GM12878 (cell line): ENCODE measurements at regions not wholly inside any gene's neighbourhood (a gene's known extent, or its start where the extent isn't known, plus 50 kb on each side); places are given as distances from the start of the nearest gene placed in this dataset.

ENCODE experiments used
- ATAC-seq: fragments of 200-7000 bp; cut with Tn5 transposase; 3 replicates; pipeline ENCODE4 v1.9.1; 2020; ENCODE audit warnings: mild to moderate bottlenecking, moderate library complexity
- BruUV-seq: library from RNA; stranded (reverse); fragments of 400-500 nt; replicated peaks from 2 replicates; lab custom pipeline; 2021; lab: Mats Ljungman, UMichigan
- CTCF ChIA-PET: fragments of 300-600 bp; sonication (Branson Sonifier 250); formaldehyde crosslinking; extraction: SDS; loops from one replicate; lab custom pipeline; 2021; ENCODE audit warnings: inconsistent platforms; lab: Yijun Ruan, JAX
- POLR2A ChIA-PET: fragments of 350-600 bp; formaldehyde crosslinking; extraction: SDS; loops from one replicate; lab custom pipeline; 2021; ENCODE audit warnings: inconsistent platforms; lab: Charles Lee
- RAD21 ChIA-PET: fragments of 300-600 bp; sonication (Branson Sonifier 250); formaldehyde crosslinking; loops from one replicate; lab custom pipeline; 2023; ENCODE audit warnings: antibody characterized with exemption; ENCODE audit not compliant: unreplicated experiment; lab: Charles Lee
- SMC1A ChIA-PET: fragments of 300-600 bp; sonication (Branson Sonifier 250); formaldehyde crosslinking; loops from one replicate; lab custom pipeline; 2023; ENCODE audit not compliant: unreplicated experiment, uncharacterized antibody; lab: Charles Lee
- DNase-seq: peaks from one replicate; pipeline ENCODE4 v3.0.0-alpha.2; 2011; ENCODE audit warnings: low read depth, low spot score
- FAIRE-seq: peaks from 3 replicates; lab custom pipeline; 2011; peaks lifted over from hg19 to GRCh38; lab: Jason Lieb, UNC
- H2AFZ ChIP-seq: 2 replicates; pipeline ENCODE4 v1.6.0; 2011; ENCODE audit warnings: low read depth, low read length, control low read depth; ENCODE audit not compliant: control insufficient read depth
- H3K27ac ChIP-seq: 2 replicates; pipeline ENCODE4 v1.5.1; 2011; ENCODE audit warnings: control low read depth; ENCODE audit not compliant: control insufficient read depth, insufficient read depth
- H3K27me3 ChIP-seq, 2 experiments: replicated peaks in 1 of 2; 2 replicates each; pipeline versions ENCODE4 v1.6.0 to v1.6.1; 2011; ENCODE audit warnings: low read length in 1 of 2; ENCODE audit not compliant: control insufficient read depth in 2 of 2, insufficient read depth in 2 of 2
- H3K36me3 ChIP-seq, 2 experiments: 2 replicates each; pipeline ENCODE4 v1.5.1; 2011; ENCODE audit warnings: low read length in 1 of 2; ENCODE audit not compliant: control insufficient read depth in 2 of 2, insufficient read depth in 2 of 2
- H3K4me1 ChIP-seq: 2 replicates; pipeline ENCODE4 v1.6.1; 2011; ENCODE audit warnings: mild to moderate bottlenecking, low read length, moderate library complexity, mixed read lengths; ENCODE audit not compliant: control insufficient read depth, insufficient read depth
- H3K4me2 ChIP-seq: 2 replicates; pipeline ENCODE4 v1.6.0; 2011; ENCODE audit warnings: control low read depth; ENCODE audit not compliant: control insufficient read depth, insufficient read depth
- H3K4me3 ChIP-seq: fragments of 200-600 bp; sonication (generic); 2 replicates; pipeline ENCODE4 v1.5.1; 2016
- H3K79me2 ChIP-seq: 2 replicates; pipeline ENCODE4 v1.6.0; 2011; ENCODE audit warnings: low read length; ENCODE audit not compliant: control insufficient read depth, insufficient read depth
- H3K9ac ChIP-seq: 2 replicates; pipeline ENCODE4 v1.8.0; 2011; ENCODE audit warnings: low read length, control low read depth, mixed read lengths; ENCODE audit not compliant: control insufficient read depth, insufficient read depth
- H3K9me3 ChIP-seq: replicated peaks from 3 replicates; pipeline ENCODE4 v1.5.1; 2011; ENCODE audit warnings: mild to moderate bottlenecking, low read length; ENCODE audit not compliant: control insufficient read depth, insufficient read depth
- H4K20me1 ChIP-seq: 2 replicates; pipeline ENCODE4 v1.6.0; 2011; ENCODE audit not compliant: control insufficient read depth, insufficient read depth
- ATF3 ChIP-seq: IDR thresholded peaks from 2 replicates; pipeline ENCODE4 v1.6.1; 2011; ENCODE audit warnings: low read depth, mild to moderate bottlenecking, low read length, moderate library complexity, borderline replicate concordance; ENCODE audit errors: extremely low read depth
- BCLAF1 ChIP-seq: fragments of 450-650 bp; IDR thresholded peaks from 2 replicates; pipeline ENCODE4 v1.6.1; 2017; ENCODE audit warnings: antibody characterized with exemption, mild to moderate bottlenecking, moderate library complexity
- BHLHE40 ChIP-seq, 2 experiments: fragments of 450-650 bp in 1 of 2; IDR thresholded peaks; 2 replicates each; pipeline ENCODE4 v1.6.1; 2011 to 2017; ENCODE audit warnings: low read depth in 2 of 2, borderline replicate concordance in 1 of 2, improper control_type of control experiment in 1 of 2, low read length in 1 of 2, mild to moderate bottlenecking in 1 of 2
- BRCA1 ChIP-seq: IDR thresholded peaks from 2 replicates; pipeline ENCODE4 v1.6.1; 2011; ENCODE audit warnings: low read depth, low read length, improper control_type of control experiment
- CHD2 ChIP-seq: IDR thresholded peaks from 2 replicates; pipeline ENCODE4 v1.6.1; 2011; ENCODE audit warnings: low read depth, low read length, improper control_type of control experiment, borderline replicate concordance
- CREM ChIP-seq: IDR thresholded peaks from 2 replicates; pipeline ENCODE4 v1.6.1; 2014; ENCODE audit warnings: antibody characterized with exemption, low read depth
- FOXM1 ChIP-seq: IDR thresholded peaks from 2 replicates; pipeline ENCODE4 v1.6.1; 2012; ENCODE audit warnings: low read depth, mild to moderate bottlenecking, inconsistent platforms, low read length, moderate library complexity
- KAT2A ChIP-seq: conservative IDR thresholded peaks from 2 replicates; pipeline ENCODE4 v1.6.1; 2011; ENCODE audit warnings: low read depth, low read length; ENCODE audit not compliant: control insufficient read depth
- PBX3 ChIP-seq: IDR thresholded peaks from 2 replicates; pipeline ENCODE4 v1.6.1; 2011; ENCODE audit warnings: mild to moderate bottlenecking, low read depth, low read length, moderate library complexity; ENCODE audit not compliant: insufficient replicate concordance
- POLR2A ChIP-seq: IDR thresholded peaks from 2 replicates; pipeline ENCODE4 v1.6.1; 2011; ENCODE audit warnings: low read depth, mild to moderate bottlenecking, low read length
- PRDM15 ChIP-seq: fragments of 450-650 bp; formaldehyde crosslinking; IDR thresholded peaks from 2 replicates; pipeline ENCODE4 v1.4.0; 2020; ENCODE audit warnings: mild to moderate bottlenecking, moderate library complexity
- RCOR1 ChIP-seq: conservative IDR thresholded peaks from 2 replicates; pipeline ENCODE4 v1.6.1; 2012; ENCODE audit warnings: low read depth, low read length, improper control_type of control experiment
- RELA ChIP-seq: fragments of 450-650 bp; IDR thresholded peaks from 2 replicates; pipeline ENCODE4 v1.8.0; 2014; ENCODE audit warnings: borderline replicate concordance; ENCODE audit not compliant: partially characterized antibody
- TCF3 ChIP-seq: IDR thresholded peaks from 2 replicates; pipeline ENCODE4 v1.6.1; 2012; ENCODE audit warnings: low read depth, mild to moderate bottlenecking, low read length, borderline replicate concordance; ENCODE audit not compliant: insufficient read depth
- ZNF217 ChIP-seq: fragments of 450-650 bp; IDR thresholded peaks from 2 replicates; pipeline ENCODE4 v1.6.1; 2017; ENCODE audit warnings: antibody characterized with exemption, mild to moderate bottlenecking
- WGBS: methylation state at CpG from one replicate; pipeline ENCODE4 v1.1.6; 2016; ENCODE audit warnings: low lambda C conversion rate; ENCODE audit not compliant: insufficient replicate concordance, insufficient coverage; ENCODE audit errors: missing lambda C conversion rate; 5-methylcytosine and 5-hydroxymethylcytosine counted together
- in situ Hi-C: fragments of 300-500 bp; cut with MboI; formaldehyde crosslinking; loops from 9 replicates; pipeline ENCODE4 v1.14.3; 2018; ENCODE audit warnings: mixed read lengths
- intact Hi-C: fragments of 100-400 bp; cut with micrococcal nuclease; formaldehyde crosslinking; loops from one replicate; pipeline ENCODE4 v1.14.2; 2022; ENCODE audit not compliant: unreplicated experiment
- TF ChIP-seq, protein P1 (sequence below): IDR thresholded peaks from 2 replicates; pipeline ENCODE4 v1.6.1; 2011; ENCODE audit warnings: borderline replicate concordance, low read depth, mild to moderate bottlenecking, moderate library complexity, low read length; ENCODE audit not compliant: insufficient read depth, poor library complexity, severe bottlenecking

- in situ Hi-C loops (no loop called here), intact Hi-C loops (no loop called here)
- Histone ChIP-seq H3K27me3 (no peaks in the 10 kb centered on the region), H4K20me1 (no peaks in the 10 kb centered on the region), H3K9ac (no peak overlapping the region), H3K9me3 (no peaks in the 10 kb centered on the region), H3K4me3 (no peak overlapping the region), H3K36me3 (no peaks in the 10 kb centered on the region), H3K79me2 (no peaks in the 10 kb centered on the region), H3K27ac (no peak overlapping the region), H3K4me1 (no peaks in the 10 kb centered on the region), H3K4me2 (no peak overlapping the region), H2AFZ (no peak overlapping the region)
- 19% methylated on average over 1 of the region's 1 CpG for WGBS
- ChIA-PET SMC1A (no interaction called here), RAD21 (no interaction called here), POLR2A (no interaction called here), CTCF (no interaction called here)
- DNase-seq (no peak), FAIRE-seq (no peak), ATAC-seq (no peak)
- BruUV-seq, result no TSS peak
- no peak for TF ChIP-seq ATF3
- no peak for TF ChIP-seq RELA
- TF ChIP-seq BHLHE40 (IDR thresholded peaks at IDR 0.05; ENCODE audit: borderline replicate concordance in 1 of 2, low read depth in 2 of 2, low read length in 1 of 2), result no peak
- TF ChIP-seq RCOR1, result no peak
- no peak for TF ChIP-seq BCLAF1
- no peak for TF ChIP-seq PBX3
- no peak for TF ChIP-seq BRCA1
- TF ChIP-seq ZNF217, result no peak
- no peak for TF ChIP-seq PRDM15 (CRISPR knock-in tag)
- TF ChIP-seq CREM, result no peak
- no peak for TF ChIP-seq CHD2
- TF ChIP-seq TCF3, result no peak
- no peak for TF ChIP-seq KAT2A
- TF ChIP-seq POLR2A, result no peak
- TF ChIP-seq, protein P1, sequence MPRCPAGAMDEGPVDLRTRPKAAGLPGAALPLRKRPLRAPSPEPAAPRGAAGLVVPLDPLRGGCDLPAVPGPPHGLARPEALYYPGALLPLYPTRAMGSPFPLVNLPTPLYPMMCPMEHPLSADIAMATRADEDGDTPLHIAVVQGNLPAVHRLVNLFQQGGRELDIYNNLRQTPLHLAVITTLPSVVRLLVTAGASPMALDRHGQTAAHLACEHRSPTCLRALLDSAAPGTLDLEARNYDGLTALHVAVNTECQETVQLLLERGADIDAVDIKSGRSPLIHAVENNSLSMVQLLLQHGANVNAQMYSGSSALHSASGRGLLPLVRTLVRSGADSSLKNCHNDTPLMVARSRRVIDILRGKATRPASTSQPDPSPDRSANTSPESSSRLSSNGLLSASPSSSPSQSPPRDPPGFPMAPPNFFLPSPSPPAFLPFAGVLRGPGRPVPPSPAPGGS, result no peak
- no peak for TF ChIP-seq FOXM1
Observed at GRCh38 chr2:106709229-106709628, 176.7 kb downstream of the ST6GAL2 start.
